ENCODE measurements at regions not wholly inside any gene's neighbourhood (a gene's known extent, or its start where the extent isn't known, plus 50 kb on each side); places are given as distances from the start of the nearest gene placed in this dataset.

GRCh38 chr18:5639131-5639530, 95.3 kb upstream of the EPB41L3 start:
- CTCF ChIA-PET = interaction anchor here (0.8 kb wide), 1 partner anchor 9 kb away, joined by 3 read pairs; no protein-coding TSS in a partner anchor
- POLR2A ChIA-PET = no interaction called here
- DNase-seq (ENCODE audit: extremely low spot score) = no peak
- no peak for TF ChIP-seq FOXA1 (IDR thresholded peaks at IDR 0.05)
- TF ChIP-seq ZNF384 (IDR thresholded peaks at IDR 0.05) = no peak
- no peak for TF ChIP-seq ELF4 (IDR thresholded peaks at IDR 0.05)
- TF ChIP-seq ARNT (IDR thresholded peaks at IDR 0.05) = no peak
- no peak for TF ChIP-seq FOXK2 (IDR thresholded peaks at IDR 0.05)
- no peak for TF ChIP-seq NFRKB (IDR thresholded peaks at IDR 0.05)
- no peak for TF ChIP-seq CTBP1 (IDR thresholded peaks at IDR 0.05; ENCODE audit: borderline replicate concordance)
- no peak for TF ChIP-seq SUZ12 (IDR thresholded peaks at IDR 0.05)
- TF ChIP-seq SP1 (IDR thresholded peaks at IDR 0.05) = no peak
- TF ChIP-seq HDGF (IDR thresholded peaks at IDR 0.05; ENCODE audit: borderline replicate concordance) = no peak
- TF ChIP-seq BHLHE40 (IDR thresholded peaks at IDR 0.05; ENCODE audit: borderline replicate concordance) = no peak
- TF ChIP-seq FOXM1 (IDR thresholded peaks at IDR 0.05; ENCODE audit: borderline replicate concordance) = no peak
- TF ChIP-seq, protein P1, sequence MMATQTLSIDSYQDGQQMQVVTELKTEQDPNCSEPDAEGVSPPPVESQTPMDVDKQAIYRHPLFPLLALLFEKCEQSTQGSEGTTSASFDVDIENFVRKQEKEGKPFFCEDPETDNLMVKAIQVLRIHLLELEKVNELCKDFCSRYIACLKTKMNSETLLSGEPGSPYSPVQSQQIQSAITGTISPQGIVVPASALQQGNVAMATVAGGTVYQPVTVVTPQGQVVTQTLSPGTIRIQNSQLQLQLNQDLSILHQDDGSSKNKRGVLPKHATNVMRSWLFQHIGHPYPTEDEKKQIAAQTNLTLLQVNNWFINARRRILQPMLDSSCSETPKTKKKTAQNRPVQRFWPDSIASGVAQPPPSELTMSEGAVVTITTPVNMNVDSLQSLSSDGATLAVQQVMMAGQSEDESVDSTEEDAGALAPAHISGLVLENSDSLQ (IDR thresholded peaks at IDR 0.05) = no peak

- no peak for DNase-seq (ENCODE audit: extremely low spot score)
- TF ChIP-seq FOXK2 (IDR thresholded peaks at IDR 0.05) (no peak), NFRKB (IDR thresholded peaks at IDR 0.05) (no peak), CTBP1 (IDR thresholded peaks at IDR 0.05; ENCODE audit: borderline replicate concordance) (no peak), FOXM1 (IDR thresholded peaks at IDR 0.05; ENCODE audit: borderline replicate concordance) (no peak), ELF4 (IDR thresholded peaks at IDR 0.05) (no peak), HDGF (IDR thresholded peaks at IDR 0.05; ENCODE audit: borderline replicate concordance) (no peak), FOXA1 (IDR thresholded peaks at IDR 0.05) (no peak), ARNT (IDR thresholded peaks at IDR 0.05) (no peak), BHLHE40 (IDR thresholded peaks at IDR 0.05; ENCODE audit: borderline replicate concordance) (no peak), L3MBTL2 (conservative IDR thresholded peaks at IDR 0.05) (no peak), LEF1 (IDR thresholded peaks at IDR 0.05; ENCODE audit: borderline replicate concordance) (no peak), SUZ12 (IDR thresholded peaks at IDR 0.05) (no peak), TARDBP (IDR thresholded peaks at IDR 0.05) (no peak), SP1 (IDR thresholded peaks at IDR 0.05) (no peak)
- TF ChIP-seq, protein P1 (IDR thresholded peaks at IDR 0.05) = no peak
- ChIA-PET CTCF (no interaction called here), POLR2A (no interaction called here)
These were observed 88.2 kb upstream of the EPB41L3 start for GRCh38 chr18:5632041-5632440.

GRCh38 chr18:5630900-5631413, 87.2 kb upstream of the EPB41L3 start:
- no peak for DNase-seq (ENCODE audit: extremely low spot score)
- TF ChIP-seq BHLHE40 (IDR thresholded peaks at IDR 0.05; ENCODE audit: borderline replicate concordance) (no peak), FOXK2 (IDR thresholded peaks at IDR 0.05) (no peak), CTBP1 (IDR thresholded peaks at IDR 0.05; ENCODE audit: borderline replicate concordance) (no peak), LEF1 (IDR thresholded peaks at IDR 0.05; ENCODE audit: borderline replicate concordance) (no peak), FOXA1 (IDR thresholded peaks at IDR 0.05) (no peak), SUZ12 (IDR thresholded peaks at IDR 0.05) (no peak), NFRKB (IDR thresholded peaks at IDR 0.05) (no peak), L3MBTL2 (conservative IDR thresholded peaks at IDR 0.05) (no peak), SP1 (IDR thresholded peaks at IDR 0.05) (no peak), FOXM1 (IDR thresholded peaks at IDR 0.05; ENCODE audit: borderline replicate concordance) (no peak), HDGF (IDR thresholded peaks at IDR 0.05; ENCODE audit: borderline replicate concordance) (no peak), ARNT (IDR thresholded peaks at IDR 0.05) (no peak), ELF4 (IDR thresholded peaks at IDR 0.05) (no peak), ZNF384 (IDR thresholded peaks at IDR 0.05) (no peak), TARDBP (IDR thresholded peaks at IDR 0.05) (no peak)
- TF ChIP-seq, protein P1 (IDR thresholded peaks at IDR 0.05) = no peak
- CTCF ChIA-PET = no interaction called here
- POLR2A ChIA-PET = interaction anchor here (0.6 to 1.5 kb wide), 2 partner anchors 17 to 48 kb away, joined by 3 to 4 read pairs; no protein-coding TSS in a partner anchor

GRCh38 chr18:5630057-5630899, 86.5 kb upstream of the EPB41L3 start:
- ChIA-PET CTCF (interaction anchor here (0.6 to 0.9 kb wide), 2 partner anchors 8 to 46 kb away, joined by 3 read pairs; no protein-coding TSS in a partner anchor), POLR2A (interaction anchor here (0.6 to 1.5 kb wide), 3 partner anchors 16 to 48 kb away, joined by 3 to 4 read pairs (median 3); no protein-coding TSS in a partner anchor)
- DNase-seq (ENCODE audit: extremely low spot score) = peak; percentile 79
- peak; percentile 63 for TF ChIP-seq L3MBTL2 (conservative IDR thresholded peaks at IDR 0.05)
- no peak for TF ChIP-seq CTBP1 (IDR thresholded peaks at IDR 0.05; ENCODE audit: borderline replicate concordance)

- TF ChIP-seq SUZ12 (IDR thresholded peaks at IDR 0.05) (no peak), HDGF (IDR thresholded peaks at IDR 0.05; ENCODE audit: borderline replicate concordance) (no peak), LEF1 (IDR thresholded peaks at IDR 0.05; ENCODE audit: borderline replicate concordance) (no peak), FOXK2 (IDR thresholded peaks at IDR 0.05) (no peak), L3MBTL2 (conservative IDR thresholded peaks at IDR 0.05) (no peak), ZNF384 (IDR thresholded peaks at IDR 0.05) (no peak), ARNT (IDR thresholded peaks at IDR 0.05) (no peak), FOXM1 (IDR thresholded peaks at IDR 0.05; ENCODE audit: borderline replicate concordance) (no peak)
- TF ChIP-seq, protein P1 (IDR thresholded peaks at IDR 0.05) = no peak
- CTCF ChIA-PET = no interaction called here
- peak; percentile 16 for DNase-seq (ENCODE audit: extremely low spot score)
- POLR2A ChIA-PET = interaction anchor here (1.3 kb wide), 1 partner anchor 27 kb away, joined by 3 read pairs; no protein-coding TSS in a partner anchor
These were observed 84.9 kb upstream of the EPB41L3 start for GRCh38 chr18:5628512-5629255.

Data from HEK293T (cell line).